ENCODE measurements at regions not wholly inside any gene's neighbourhood (a gene's known extent, or its start where the extent isn't known, plus 50 kb on each side); places are given as distances from the start of the nearest gene placed in this dataset.

DNA sequence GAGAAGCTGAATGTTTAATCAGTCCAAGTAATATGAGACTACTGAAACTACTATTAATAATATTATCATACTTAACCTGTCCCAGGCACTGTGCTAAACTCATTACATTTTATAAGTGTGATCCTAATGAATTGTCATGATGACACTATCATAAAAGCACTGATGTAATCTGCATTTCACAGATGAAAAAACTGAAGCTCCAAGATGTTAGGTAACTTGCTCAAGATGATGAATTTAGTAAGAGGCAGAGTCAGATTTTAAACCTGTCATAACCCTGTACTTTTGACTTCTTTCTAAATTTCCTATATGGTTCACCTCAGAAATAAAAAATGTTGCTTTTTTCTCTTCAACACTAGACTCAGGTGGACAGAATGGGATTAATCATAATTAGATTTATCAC, 237.6 kb downstream of the ALDH8A1 start:
- TF ChIP-seq EZH2phosphoT487 (IDR thresholded peaks at IDR 0.05; ENCODE audit: borderline replicate concordance), result no peak
- TF ChIP-seq, protein P1, sequence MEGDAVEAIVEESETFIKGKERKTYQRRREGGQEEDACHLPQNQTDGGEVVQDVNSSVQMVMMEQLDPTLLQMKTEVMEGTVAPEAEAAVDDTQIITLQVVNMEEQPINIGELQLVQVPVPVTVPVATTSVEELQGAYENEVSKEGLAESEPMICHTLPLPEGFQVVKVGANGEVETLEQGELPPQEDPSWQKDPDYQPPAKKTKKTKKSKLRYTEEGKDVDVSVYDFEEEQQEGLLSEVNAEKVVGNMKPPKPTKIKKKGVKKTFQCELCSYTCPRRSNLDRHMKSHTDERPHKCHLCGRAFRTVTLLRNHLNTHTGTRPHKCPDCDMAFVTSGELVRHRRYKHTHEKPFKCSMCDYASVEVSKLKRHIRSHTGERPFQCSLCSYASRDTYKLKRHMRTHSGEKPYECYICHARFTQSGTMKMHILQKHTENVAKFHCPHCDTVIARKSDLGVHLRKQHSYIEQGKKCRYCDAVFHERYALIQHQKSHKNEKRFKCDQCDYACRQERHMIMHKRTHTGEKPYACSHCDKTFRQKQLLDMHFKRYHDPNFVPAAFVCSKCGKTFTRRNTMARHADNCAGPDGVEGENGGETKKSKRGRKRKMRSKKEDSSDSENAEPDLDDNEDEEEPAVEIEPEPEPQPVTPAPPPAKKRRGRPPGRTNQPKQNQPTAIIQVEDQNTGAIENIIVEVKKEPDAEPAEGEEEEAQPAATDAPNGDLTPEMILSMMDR (conservative IDR thresholded peaks at IDR 0.05; ENCODE audit: low read length), result no peak
- Histone ChIP-seq H3K4me3 (ENCODE audit: low read length, poor library complexity, severe bottlenecking) (no peak overlapping the region), H3K27me3 (ENCODE audit: insufficient read depth, low read length, poor library complexity, severe bottlenecking) (no peaks in the 10 kb centered on the region)

DNA sequence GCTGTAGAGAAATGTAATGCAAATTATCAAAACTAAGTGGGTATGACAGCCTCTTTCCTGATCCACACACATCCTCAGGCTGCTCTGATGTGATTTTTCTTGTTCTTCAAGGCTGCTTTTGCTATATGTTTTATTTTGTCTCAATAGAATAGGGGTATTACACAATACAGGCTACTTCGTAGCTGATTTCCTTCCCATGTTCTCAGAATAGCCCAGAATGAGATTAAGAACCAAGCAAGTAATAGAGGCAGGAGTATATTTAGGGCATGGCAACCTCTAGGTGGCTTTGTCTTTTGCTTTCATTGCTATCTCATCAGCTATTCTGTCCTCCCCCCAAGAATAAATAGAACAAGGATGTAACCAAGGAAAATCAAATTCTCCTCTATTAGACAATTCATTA, 241.8 kb downstream of the ALDH8A1 start:
- Histone ChIP-seq H4K20me1 (ENCODE audit: insufficient read depth, low read length, poor library complexity, severe bottlenecking) (no peaks in the 10 kb centered on the region), H3K79me2 (ENCODE audit: insufficient read depth, low read length) (no peaks in the 10 kb centered on the region), H3K27me3 (ENCODE audit: insufficient read depth, low read length, poor library complexity, severe bottlenecking) (no peaks in the 10 kb centered on the region), H3K9me2 (replicated peaks; ENCODE audit: low read depth, low read length) (no peaks in the 10 kb centered on the region), H3K4me2 (ENCODE audit: low read depth, low read length, poor library complexity, severe bottlenecking) (no peak overlapping the region), H3K4me3 (ENCODE audit: low read length, poor library complexity, severe bottlenecking) (no peak overlapping the region), H3K9me3 (ENCODE audit: insufficient read depth, low read depth, low read length) (no peaks in the 10 kb centered on the region), H3K36me3 (ENCODE audit: insufficient read depth, low read length) (no peaks in the 10 kb centered on the region), H3F3A (ENCODE audit: low read depth) (0 out of 2 replicates have a peak, but pooled peaks cover 3% of the 10 kb centered on the region), H2AFZ (ENCODE audit: low read length) (no peak overlapping the region), H3K4me1 (ENCODE audit: insufficient read depth, low read length, poor library complexity, severe bottlenecking) (no peaks in the 10 kb centered on the region), H3K9ac (ENCODE audit: low read depth, low read length, poor library complexity, severe bottlenecking) (no peak overlapping the region)
- TF ChIP-seq, protein P1 (conservative IDR thresholded peaks at IDR 0.05; ENCODE audit: low read length), result no peak
- no peak for TF ChIP-seq EZH2phosphoT487 (IDR thresholded peaks at IDR 0.05; ENCODE audit: borderline replicate concordance)

More for the DNA sequence above, 237.6 kb downstream of the ALDH8A1 start:
- H2AFZ ChIP-seq (ENCODE audit: low read length), result no peak overlapping the region
- H3K79me2 ChIP-seq (ENCODE audit: insufficient read depth, low read length), result no peaks in the 10 kb centered on the region
- H3K9me3 ChIP-seq (ENCODE audit: insufficient read depth, low read depth, low read length), result no peaks in the 10 kb centered on the region
- H4K20me1 ChIP-seq (ENCODE audit: insufficient read depth, low read length, poor library complexity, severe bottlenecking), result no peaks in the 10 kb centered on the region
- no peaks in the 10 kb centered on the region for H3K36me3 ChIP-seq (ENCODE audit: insufficient read depth, low read length)
- no peak overlapping the region for H3K9ac ChIP-seq (ENCODE audit: low read depth, low read length, poor library complexity, severe bottlenecking)
- no peak overlapping the region for H3K4me2 ChIP-seq (ENCODE audit: low read depth, low read length, poor library complexity, severe bottlenecking)
- H3K4me1 ChIP-seq (ENCODE audit: insufficient read depth, low read length, poor library complexity, severe bottlenecking), result peaks cover 3% of the 10 kb centered on the region
- no peaks in the 10 kb centered on the region for H3K9me2 ChIP-seq (replicated peaks; ENCODE audit: low read depth, low read length)
- H3F3A ChIP-seq (ENCODE audit: low read depth), result 0 out of 2 replicates have a peak, but pooled peaks cover 3% of the 10 kb centered on the region

DNA sequence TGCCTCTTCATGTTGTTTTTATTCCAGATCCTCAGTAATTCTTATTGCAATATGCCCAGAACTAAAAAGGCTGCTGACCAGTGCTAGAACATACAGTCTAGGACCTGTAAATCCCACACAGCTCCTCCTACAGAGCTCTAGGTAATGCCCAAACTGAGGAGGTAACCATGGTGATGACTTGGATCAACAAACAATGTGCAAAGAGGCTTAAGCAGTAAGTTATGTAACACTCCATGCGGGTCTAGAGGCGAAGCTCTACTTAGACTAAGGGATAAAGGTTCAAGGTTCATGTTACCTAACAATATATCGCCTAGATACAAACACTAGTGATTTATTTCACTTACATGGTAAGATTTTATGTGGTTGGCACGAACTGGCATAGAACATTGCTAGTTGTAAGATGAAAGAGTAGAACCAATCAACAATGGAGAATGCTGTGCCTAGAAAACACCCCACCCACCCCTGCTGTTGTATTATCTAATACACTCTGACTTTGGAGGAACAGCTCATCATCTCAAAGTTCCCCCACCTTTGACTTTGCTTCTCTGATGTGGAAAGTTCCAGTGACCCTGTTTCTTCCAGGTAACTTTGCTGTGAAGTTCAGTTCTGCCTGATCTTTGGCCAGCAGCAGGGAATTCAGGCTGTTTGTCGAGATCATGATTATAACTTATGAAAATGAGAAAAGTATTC, 242.4 kb downstream of the ALDH8A1 start:
- Histone ChIP-seq H2AFZ (ENCODE audit: low read length) (no peak overlapping the region), H3K4me2 (ENCODE audit: low read depth, low read length, poor library complexity, severe bottlenecking) (no peak overlapping the region), H3K9ac (ENCODE audit: low read depth, low read length, poor library complexity, severe bottlenecking) (no peak overlapping the region), H3F3A (ENCODE audit: low read depth) (0 out of 2 replicates have a peak, but pooled peaks cover 3% of the 10 kb centered on the region), H3K4me1 (ENCODE audit: insufficient read depth, low read length, poor library complexity, severe bottlenecking) (no peaks in the 10 kb centered on the region), H3K36me3 (ENCODE audit: insufficient read depth, low read length) (no peaks in the 10 kb centered on the region), H3K79me2 (ENCODE audit: insufficient read depth, low read length) (no peaks in the 10 kb centered on the region), H3K9me2 (replicated peaks; ENCODE audit: low read depth, low read length) (no peaks in the 10 kb centered on the region), H4K20me1 (ENCODE audit: insufficient read depth, low read length, poor library complexity, severe bottlenecking) (no peaks in the 10 kb centered on the region), H3K9me3 (ENCODE audit: insufficient read depth, low read depth, low read length) (no peaks in the 10 kb centered on the region), H3K4me3 (ENCODE audit: low read length, poor library complexity, severe bottlenecking) (no peak overlapping the region), H3K27me3 (ENCODE audit: insufficient read depth, low read length, poor library complexity, severe bottlenecking) (no peaks in the 10 kb centered on the region)
- TF ChIP-seq, protein P1 (conservative IDR thresholded peaks at IDR 0.05; ENCODE audit: low read length), result no peak
- TF ChIP-seq EZH2phosphoT487 (IDR thresholded peaks at IDR 0.05; ENCODE audit: borderline replicate concordance), result no peak

All from Loucy (cell line).